Tibial nerve (tissue), 4 donors: ENCODE measurements at regions not wholly inside any gene's neighbourhood (a gene's known extent, or its start where the extent isn't known, plus 50 kb on each side); places are given as distances from the start of the nearest gene placed in this dataset.

Source experiments
- CTCF ChIP-seq, 5 experiments: fragments of 200-600 bp in 3 of 5; fragments of 450-650 bp in 2 of 5; sonication (generic) in 3 of 5; IDR thresholded peaks; one replicate each; pipeline ENCODE4 v1.5.1; 2016 to 2019; ENCODE audit warnings: antibody characterized with exemption in 5 of 5, mild to moderate bottlenecking in 3 of 5, moderate library complexity in 2 of 5
- EP300 ChIP-seq, 2 donors: sonication (generic); formaldehyde crosslinking; IDR thresholded peaks; one replicate each; pipeline ENCODE4 v1.6.1; 2017; ENCODE audit warnings: antibody characterized with exemption in 2 of 2, mild to moderate bottlenecking in 1 of 2
- POLR2A ChIP-seq, 2 donors: fragments of 450-650 bp; IDR thresholded peaks; one replicate each; pipeline ENCODE4 v1.6.1; 2017; ENCODE audit warnings: antibody characterized with exemption in 2 of 2, mild to moderate bottlenecking in 2 of 2, moderate library complexity in 2 of 2

GRCh38 chr6:139602577-139602976 lies 228.1 kb upstream of the CITED2 start:
- no peak for TF ChIP-seq EP300 (IDR thresholded peaks at IDR 0.05)
- no peak for TF ChIP-seq CTCF (IDR thresholded peaks at IDR 0.05)
- TF ChIP-seq POLR2A (IDR thresholded peaks at IDR 0.05), result no peak
